ENCODE measurements at regions not wholly inside any gene's neighbourhood (a gene's known extent, or its start where the extent isn't known, plus 50 kb on each side); places are given as distances from the start of the nearest gene placed in this dataset.

DNA sequence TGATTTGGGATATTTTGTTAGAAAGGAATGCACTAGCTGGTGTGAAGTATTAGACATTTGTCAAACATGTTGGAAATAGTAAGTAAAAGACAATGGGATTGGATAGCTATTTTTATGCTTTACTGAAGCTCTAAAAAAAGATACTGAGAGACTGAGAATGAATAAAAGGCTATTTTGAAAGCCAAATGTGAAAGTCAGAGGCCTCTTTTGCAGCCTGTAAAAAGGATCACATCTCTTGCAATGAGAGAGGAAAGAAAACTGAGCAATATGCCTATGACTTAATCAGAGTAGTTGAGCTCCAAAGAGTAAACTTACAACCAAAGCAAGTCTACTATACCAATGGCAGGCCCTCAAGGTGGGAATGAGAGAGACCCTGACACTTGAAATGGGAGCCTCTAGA, 212.6 kb upstream of the LCORL start:
- POLR2A ChIA-PET, result no interaction called here
- no peak for FAIRE-seq

More for the DNA sequence above, 212.6 kb upstream of the LCORL start:
- Histone ChIP-seq H3K27ac (ENCODE audit: extremely low read length, insufficient read depth, low read length) (no peak overlapping the region), H3K4me3 (replicated peaks in 1 of 3; ENCODE audit: insufficient read depth in 1 of 3, low read depth in 2 of 3, low read length in 3 of 3) (no peak overlapping the region), H3K4me1 (ENCODE audit: insufficient read depth, low read length) (no peaks in the 10 kb centered on the region), H3K79me2 (ENCODE audit: insufficient read depth, low read length) (no peaks in the 10 kb centered on the region), H3K9ac (ENCODE audit: insufficient read depth, low read depth, low read length) (no peak overlapping the region), H4K20me1 (ENCODE audit: insufficient read depth, low read length) (no peaks in the 10 kb centered on the region), H3K36me3 (replicated peaks in 1 of 2; ENCODE audit: control insufficient read depth in 1 of 2, insufficient read depth in 2 of 2, low read length in 2 of 2) (no peaks in the 10 kb centered on the region), H2AFZ (ENCODE audit: low read length) (no peak overlapping the region), H3K4me2 (ENCODE audit: low read depth, low read length) (no peak overlapping the region), H3K27me3 (ENCODE audit: control insufficient read depth in 1 of 2, insufficient read depth in 2 of 2, low read length in 2 of 2) (no peaks in the 10 kb centered on the region), H3K9me3 (ENCODE audit: low read length) (peaks cover 9% of the 10 kb centered on the region)
- intact Hi-C loops (cut with micrococcal nuclease; ENCODE audit: unreplicated experiment), result no loop called here
- CTCF ChIA-PET (ENCODE audit: low intra/inter-chr PET ratio, low total read pairs), result no interaction called here
- no TSS peak for BruUV-seq (replicated peaks)
- DNase-seq (ENCODE audit: low spot score) (no peak), ATAC-seq (no peak)
- TF ChIP-seq, protein P1, sequence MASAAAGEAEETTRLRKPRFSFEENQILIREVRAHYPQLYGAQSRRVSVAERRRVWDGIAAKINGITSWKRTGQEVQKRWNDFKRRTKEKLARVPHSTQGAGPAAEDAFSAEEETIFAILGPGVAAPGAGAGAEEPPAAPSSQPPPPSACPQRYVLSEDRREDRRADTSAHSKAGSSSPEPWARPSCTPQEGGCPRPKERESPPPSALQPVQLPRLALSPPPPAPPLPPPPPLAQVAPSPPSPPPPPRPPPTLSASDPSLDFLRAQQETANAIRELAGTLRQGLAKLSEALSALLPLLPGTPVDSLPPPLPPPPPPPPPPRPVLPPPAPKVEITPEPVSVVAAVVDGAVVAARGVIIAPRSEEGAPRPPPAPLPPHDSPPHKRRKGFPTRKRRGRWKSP (CRISPR knock-in tag; IDR thresholded peaks at IDR 0.05), result no peak
- TF ChIP-seq SYNCRIP (IDR thresholded peaks at IDR 0.05; ENCODE audit: insufficient read depth, low read depth, low read length), result no peak
- TF ChIP-seq, protein P2, sequence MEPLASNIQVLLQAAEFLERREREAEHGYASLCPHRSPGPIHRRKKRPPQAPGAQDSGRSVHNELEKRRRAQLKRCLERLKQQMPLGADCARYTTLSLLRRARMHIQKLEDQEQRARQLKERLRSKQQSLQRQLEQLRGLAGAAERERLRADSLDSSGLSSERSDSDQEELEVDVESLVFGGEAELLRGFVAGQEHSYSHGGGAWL (CRISPR knock-in tag; IDR thresholded peaks at IDR 0.05), result no peak
- TF ChIP-seq FOXK2 (IDR thresholded peaks at IDR 0.05), result no peak
- no peak for TF ChIP-seq HES4 (CRISPR knock-in tag; IDR thresholded peaks at IDR 0.05; ENCODE audit: borderline replicate concordance)
- no peak for TF ChIP-seq HOXA7 (CRISPR knock-in tag; IDR thresholded peaks at IDR 0.05)
- TF ChIP-seq, protein P3, sequence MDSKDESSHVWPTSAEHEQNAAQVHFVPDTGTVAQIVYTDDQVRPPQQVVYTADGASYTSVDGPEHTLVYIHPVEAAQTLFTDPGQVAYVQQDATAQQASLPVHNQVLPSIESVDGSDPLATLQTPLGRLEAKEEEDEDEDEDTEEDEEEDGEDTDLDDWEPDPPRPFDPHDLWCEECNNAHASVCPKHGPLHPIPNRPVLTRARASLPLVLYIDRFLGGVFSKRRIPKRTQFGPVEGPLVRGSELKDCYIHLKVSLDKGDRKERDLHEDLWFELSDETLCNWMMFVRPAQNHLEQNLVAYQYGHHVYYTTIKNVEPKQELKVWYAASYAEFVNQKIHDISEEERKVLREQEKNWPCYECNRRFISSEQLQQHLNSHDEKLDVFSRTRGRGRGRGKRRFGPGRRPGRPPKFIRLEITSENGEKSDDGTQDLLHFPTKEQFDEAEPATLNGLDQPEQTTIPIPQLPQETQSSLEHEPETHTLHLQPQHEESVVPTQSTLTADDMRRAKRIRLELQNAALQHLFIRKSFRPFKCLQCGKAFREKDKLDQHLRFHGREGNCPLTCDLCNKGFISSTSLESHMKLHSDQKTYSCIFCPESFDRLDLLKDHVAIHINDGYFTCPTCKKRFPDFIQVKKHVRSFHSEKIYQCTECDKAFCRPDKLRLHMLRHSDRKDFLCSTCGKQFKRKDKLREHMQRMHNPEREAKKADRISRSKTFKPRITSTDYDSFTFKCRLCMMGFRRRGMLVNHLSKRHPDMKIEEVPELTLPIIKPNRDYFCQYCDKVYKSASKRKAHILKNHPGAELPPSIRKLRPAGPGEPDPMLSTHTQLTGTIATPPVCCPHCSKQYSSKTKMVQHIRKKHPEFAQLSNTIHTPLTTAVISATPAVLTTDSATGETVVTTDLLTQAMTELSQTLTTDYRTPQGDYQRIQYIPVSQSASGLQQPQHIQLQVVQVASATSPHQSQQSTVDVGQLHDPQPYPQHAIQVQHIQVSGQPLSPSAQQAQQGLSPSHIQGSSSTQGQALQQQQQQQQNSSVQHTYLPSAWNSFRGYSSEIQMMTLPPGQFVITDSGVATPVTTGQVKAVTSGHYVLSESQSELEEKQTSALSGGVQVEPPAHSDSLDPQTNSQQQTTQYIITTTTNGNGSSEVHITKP (CRISPR knock-in tag; IDR thresholded peaks at IDR 0.05; ENCODE audit: low read depth), result no peak
- TF ChIP-seq, protein P4, sequence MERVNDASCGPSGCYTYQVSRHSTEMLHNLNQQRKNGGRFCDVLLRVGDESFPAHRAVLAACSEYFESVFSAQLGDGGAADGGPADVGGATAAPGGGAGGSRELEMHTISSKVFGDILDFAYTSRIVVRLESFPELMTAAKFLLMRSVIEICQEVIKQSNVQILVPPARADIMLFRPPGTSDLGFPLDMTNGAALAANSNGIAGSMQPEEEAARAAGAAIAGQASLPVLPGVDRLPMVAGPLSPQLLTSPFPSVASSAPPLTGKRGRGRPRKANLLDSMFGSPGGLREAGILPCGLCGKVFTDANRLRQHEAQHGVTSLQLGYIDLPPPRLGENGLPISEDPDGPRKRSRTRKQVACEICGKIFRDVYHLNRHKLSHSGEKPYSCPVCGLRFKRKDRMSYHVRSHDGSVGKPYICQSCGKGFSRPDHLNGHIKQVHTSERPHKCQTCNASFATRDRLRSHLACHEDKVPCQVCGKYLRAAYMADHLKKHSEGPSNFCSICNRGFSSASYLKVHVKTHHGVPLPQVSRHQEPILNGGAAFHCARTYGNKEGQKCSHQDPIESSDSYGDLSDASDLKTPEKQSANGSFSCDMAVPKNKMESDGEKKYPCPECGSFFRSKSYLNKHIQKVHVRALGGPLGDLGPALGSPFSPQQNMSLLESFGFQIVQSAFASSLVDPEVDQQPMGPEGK (CRISPR knock-in tag; IDR thresholded peaks at IDR 0.05), result no peak
- no peak for TF ChIP-seq ZNF678 (CRISPR knock-in tag; IDR thresholded peaks at IDR 0.05)
- no peak for TF ChIP-seq YEATS2 (CRISPR knock-in tag; IDR thresholded peaks at IDR 0.05; ENCODE audit: borderline replicate concordance)
- no peak for TF ChIP-seq SMAD3 (CRISPR knock-in tag; IDR thresholded peaks at IDR 0.05)
- TF ChIP-seq ZNF446 (CRISPR knock-in tag; IDR thresholded peaks at IDR 0.05), result no peak
- TF ChIP-seq ATAD3A (CRISPR knock-in tag; IDR thresholded peaks at IDR 0.05), result no peak
- TF ChIP-seq, protein P5, sequence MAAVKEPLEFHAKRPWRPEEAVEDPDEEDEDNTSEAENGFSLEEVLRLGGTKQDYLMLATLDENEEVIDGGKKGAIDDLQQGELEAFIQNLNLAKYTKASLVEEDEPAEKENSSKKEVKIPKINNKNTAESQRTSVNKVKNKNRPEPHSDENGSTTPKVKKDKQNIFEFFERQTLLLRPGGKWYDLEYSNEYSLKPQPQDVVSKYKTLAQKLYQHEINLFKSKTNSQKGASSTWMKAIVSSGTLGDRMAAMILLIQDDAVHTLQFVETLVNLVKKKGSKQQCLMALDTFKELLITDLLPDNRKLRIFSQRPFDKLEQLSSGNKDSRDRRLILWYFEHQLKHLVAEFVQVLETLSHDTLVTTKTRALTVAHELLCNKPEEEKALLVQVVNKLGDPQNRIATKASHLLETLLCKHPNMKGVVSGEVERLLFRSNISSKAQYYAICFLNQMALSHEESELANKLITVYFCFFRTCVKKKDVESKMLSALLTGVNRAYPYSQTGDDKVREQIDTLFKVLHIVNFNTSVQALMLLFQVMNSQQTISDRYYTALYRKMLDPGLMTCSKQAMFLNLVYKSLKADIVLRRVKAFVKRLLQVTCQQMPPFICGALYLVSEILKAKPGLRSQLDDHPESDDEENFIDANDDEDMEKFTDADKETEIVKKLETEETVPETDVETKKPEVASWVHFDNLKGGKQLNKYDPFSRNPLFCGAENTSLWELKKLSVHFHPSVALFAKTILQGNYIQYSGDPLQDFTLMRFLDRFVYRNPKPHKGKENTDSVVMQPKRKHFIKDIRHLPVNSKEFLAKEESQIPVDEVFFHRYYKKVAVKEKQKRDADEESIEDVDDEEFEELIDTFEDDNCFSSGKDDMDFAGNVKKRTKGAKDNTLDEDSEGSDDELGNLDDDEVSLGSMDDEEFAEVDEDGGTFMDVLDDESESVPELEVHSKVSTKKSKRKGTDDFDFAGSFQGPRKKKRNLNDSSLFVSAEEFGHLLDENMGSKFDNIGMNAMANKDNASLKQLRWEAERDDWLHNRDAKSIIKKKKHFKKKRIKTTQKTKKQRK (IDR thresholded peaks at IDR 0.05; ENCODE audit: low read length), result no peak
- no peak for TF ChIP-seq ZNF124 (CRISPR knock-in tag; IDR thresholded peaks at IDR 0.05)
- in situ Hi-C loops (cut with HindIII; ENCODE audit: extremely low pct_ligation_motif_present, low pct_unique_long_range_greater_than_20kb), result no loop called here

All from HepG2 (cell line).